GM12873 (cell line): ENCODE measurements at regions not wholly inside any gene's neighbourhood (a gene's known extent, or its start where the extent isn't known, plus 50 kb on each side); places are given as distances from the start of the nearest gene placed in this dataset.

ENCODE experiments used
- TF ChIP-seq, protein P1 (sequence below): IDR thresholded peaks from 2 replicates; pipeline ENCODE4 v1.5.1; 2012; ENCODE audit warnings: low read depth, mild to moderate bottlenecking, moderate library complexity, low read length, control low read depth; ENCODE audit not compliant: insufficient read depth; ENCODE audit errors: missing control alignments

DNA sequence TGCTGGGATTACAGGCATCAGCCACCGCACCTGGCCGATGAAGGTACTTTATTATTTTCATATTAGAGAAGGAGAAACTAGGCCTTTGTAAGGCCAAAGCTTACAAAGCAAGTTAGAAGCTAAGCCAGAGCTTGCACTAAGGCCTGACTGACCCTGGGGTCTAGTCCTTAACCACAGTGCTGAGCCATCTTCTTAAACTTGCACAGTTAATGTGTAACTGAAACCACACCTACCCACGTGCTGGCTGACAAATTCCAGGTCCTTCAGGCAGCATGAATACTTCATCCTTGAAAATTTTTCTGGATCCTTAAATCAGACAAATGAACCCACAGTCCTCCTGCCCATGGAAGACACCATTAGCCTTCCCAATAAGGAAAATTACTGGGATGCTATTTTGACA lies 880.6 kb downstream of the UQCRFS1 start:
- TF ChIP-seq, protein P1, sequence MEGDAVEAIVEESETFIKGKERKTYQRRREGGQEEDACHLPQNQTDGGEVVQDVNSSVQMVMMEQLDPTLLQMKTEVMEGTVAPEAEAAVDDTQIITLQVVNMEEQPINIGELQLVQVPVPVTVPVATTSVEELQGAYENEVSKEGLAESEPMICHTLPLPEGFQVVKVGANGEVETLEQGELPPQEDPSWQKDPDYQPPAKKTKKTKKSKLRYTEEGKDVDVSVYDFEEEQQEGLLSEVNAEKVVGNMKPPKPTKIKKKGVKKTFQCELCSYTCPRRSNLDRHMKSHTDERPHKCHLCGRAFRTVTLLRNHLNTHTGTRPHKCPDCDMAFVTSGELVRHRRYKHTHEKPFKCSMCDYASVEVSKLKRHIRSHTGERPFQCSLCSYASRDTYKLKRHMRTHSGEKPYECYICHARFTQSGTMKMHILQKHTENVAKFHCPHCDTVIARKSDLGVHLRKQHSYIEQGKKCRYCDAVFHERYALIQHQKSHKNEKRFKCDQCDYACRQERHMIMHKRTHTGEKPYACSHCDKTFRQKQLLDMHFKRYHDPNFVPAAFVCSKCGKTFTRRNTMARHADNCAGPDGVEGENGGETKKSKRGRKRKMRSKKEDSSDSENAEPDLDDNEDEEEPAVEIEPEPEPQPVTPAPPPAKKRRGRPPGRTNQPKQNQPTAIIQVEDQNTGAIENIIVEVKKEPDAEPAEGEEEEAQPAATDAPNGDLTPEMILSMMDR = no peak

DNA sequence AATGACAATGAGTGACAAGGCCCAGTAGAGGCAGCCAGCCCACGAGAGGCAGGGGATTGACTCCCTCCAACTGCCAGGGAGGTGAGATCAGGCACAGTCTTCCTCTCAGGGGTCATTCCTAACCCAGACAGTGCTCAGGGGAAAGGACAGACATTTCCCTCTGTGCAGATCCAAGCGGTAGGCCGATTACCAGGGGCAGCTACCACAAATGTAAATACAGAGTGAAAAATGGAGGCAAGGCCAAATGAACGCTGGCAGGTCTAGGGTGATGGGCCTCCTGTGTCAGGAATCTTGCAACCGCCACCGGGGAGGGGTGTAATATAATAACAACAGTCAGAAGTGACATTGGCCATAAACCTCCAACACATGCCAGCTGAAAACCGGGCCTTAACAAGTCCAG lies 881.4 kb downstream of the UQCRFS1 start:
- TF ChIP-seq, protein P1 = no peak

DNA sequence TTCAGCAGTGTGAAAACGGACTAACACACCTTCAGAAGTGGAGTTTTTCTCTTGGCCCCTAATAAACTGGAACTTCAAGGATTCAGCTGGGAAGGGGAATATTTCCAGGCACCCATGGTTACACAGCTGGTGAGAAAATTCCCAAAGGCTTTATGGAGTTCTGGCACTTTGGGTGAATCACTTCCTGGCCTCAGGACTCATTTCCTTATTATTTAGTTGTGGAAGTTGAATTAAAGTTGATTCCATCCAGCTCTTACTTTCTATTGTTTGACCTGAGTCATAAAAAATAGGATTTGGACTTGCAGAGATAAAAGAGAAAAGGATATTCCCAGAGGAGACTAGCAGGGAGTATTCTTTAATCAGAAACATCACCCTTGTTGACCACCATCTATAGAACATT lies 882.1 kb downstream of the UQCRFS1 start:
- TF ChIP-seq, protein P1 = no peak

DNA sequence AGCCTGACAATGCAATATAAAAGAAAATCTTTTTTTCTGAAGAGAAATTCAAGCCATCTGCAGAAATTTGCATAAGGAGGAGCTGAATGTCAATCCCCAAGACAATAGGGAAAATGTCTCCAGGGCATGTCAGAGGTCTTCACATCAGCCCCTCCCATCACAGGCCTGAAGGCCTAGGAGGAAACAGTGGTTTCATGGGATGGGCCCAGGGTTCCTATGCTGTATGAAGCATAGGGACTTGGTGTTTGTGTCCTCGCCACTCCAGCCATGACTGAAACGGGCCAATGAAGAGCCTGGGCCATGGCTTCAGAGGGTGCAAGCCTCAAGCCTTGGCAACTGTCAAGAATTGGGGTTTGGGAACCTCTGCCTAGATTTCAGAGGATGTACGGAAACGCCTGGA lies 883.5 kb downstream of the UQCRFS1 start:
- TF ChIP-seq, protein P1 = no peak

DNA sequence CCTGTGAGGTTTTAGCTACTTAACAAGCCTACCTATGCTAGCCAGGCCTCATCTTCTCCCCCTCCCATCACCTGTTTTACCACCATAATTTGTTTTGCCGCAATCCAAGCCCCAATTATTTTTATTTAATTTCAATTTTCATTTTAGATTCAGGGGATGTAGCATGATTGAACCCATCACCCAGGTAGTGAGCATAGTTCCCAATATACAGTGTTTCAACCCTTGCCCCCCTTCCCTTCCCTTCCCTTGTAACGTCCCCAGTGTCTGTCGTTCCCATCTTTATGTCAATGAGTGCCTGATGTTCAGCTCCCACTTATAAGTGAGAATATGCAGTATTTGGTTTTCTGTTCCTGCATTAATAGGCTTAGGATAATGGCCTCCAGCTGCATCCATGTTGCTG lies 885.0 kb downstream of the UQCRFS1 start:
- TF ChIP-seq, protein P1 = no peak

DNA sequence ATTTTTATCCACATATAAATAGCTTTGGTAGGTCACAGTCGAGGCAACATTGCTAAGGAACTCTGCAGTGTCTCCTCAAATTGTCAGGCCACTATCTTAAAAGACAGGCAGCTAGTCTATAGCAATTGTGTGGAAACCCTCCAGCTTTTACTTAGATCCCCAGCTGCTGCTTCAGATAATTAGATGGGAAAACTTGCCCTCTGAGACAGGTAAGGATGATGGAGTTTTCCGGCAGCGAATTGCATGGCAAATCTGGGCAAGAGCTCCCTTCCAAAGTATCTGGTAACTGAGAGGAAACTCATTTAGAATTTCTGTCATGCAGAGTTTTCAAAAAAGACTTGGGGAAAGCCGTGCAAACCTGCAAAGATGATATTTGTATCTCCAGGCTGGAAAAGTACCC lies 886.2 kb downstream of the UQCRFS1 start:
- TF ChIP-seq, protein P1 = no peak

DNA sequence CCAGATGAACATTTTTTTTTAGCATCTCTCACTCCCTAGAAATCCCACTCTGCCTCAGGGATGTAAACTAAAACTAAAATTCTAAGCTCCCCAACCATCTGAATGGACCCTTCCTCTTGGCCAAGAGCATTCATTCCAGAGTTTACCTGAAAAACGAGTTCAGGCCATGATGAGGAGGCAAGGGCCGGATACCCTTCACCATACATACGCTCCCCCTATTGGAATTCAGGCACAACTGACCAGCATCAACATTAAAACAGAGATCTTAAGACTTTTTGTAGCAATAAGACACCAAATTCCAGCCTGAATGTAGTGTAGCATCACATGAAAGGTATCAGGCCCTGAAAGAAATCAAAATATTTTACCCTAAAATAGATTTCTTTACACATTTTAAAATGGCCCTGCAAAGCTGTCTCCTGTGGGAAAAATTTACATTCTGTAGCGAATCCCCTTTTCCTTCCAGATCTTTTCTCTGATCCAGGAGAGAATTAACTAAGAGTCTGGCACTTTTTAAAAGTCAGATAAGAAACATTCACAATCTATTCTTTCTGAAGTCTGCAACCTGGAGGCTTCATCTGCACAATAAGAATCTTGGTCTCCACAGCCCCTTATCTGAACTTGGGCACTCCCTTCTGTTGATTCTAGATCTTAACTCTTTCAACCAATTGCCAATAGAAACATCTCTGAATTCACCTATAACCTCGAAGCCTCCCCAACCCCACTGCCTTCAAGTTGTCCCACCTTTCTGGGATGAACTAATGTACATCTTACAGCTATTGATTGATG lies 888.5 kb downstream of the UQCRFS1 start:
- TF ChIP-seq, protein P1 = peak; percentile 2
